ENCODE measurements at regions not wholly inside any gene's neighbourhood (a gene's known extent, or its start where the extent isn't known, plus 50 kb on each side); places are given as distances from the start of the nearest gene placed in this dataset.
A peak's percentile ranks its signal among the peaks of the same experiment; 100 is the strongest.

DNA sequence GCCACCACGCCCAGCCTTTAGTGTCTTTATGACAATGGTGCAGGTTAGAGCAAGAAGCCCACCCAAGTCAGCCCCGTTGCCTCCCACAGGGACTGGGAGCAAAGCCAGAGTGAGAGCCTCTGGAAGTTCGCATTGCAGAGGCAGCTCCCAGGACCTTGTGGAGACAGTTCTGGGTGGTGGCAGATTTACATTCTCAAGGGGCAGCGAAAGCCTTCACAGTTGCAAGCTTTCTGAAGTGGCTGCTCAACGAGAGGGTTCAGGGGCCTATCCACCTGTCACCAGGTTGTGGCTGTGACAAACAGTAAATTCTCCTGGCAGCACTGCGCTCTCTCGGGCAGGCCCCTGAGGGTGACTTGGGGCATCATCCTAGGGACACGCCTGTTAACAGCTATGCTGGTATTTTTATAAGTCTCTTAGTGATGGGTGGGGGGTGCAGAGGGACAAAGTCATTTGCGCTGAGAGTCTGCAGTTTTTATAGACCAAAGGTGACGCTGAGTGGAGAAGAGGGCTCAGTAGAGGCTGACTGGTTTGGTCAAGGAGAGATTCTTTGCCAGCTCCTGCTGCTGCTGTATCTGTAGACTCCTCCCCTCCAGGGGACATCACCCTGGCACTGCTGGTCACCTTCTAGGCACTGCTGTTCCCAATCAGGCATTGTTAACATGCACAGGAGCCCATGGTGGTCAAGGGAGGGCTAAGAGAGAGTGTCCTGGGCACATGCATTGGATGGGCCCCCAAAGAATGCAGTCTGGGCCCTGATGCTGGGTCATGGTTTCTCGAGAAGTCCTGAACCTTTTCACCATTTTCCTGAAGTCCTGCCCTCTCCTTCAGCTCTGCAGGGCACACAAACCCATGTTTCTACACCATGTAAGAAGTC, 57.5 kb upstream of the KLF13 start:
- WGBS, 2 experiments (ENCODE audit: insufficient coverage in 1 of 2, insufficient read length in 1 of 2) = 91 to 92% methylated on average over 10 to 11 of the region's 11 CpGs
- Mint-ChIP-seq H3K36me3 (ENCODE audit: low read depth) (no peaks in the 10 kb centered on the region), H3K4me1 (peaks cover 7% of the 10 kb centered on the region), H3K27me3 (ENCODE audit: insufficient read depth) (no peaks in the 10 kb centered on the region), H3K27ac (no peak overlapping the region), H3K9me3 (no peaks in the 10 kb centered on the region), H3K4me3 (no peak overlapping the region)
- no peaks in the 10 kb centered on the region for H3K9me3 ChIP-seq (ENCODE audit: control insufficient read depth, low read length)
- no peak overlapping the region for H3K9ac ChIP-seq (ENCODE audit: extremely low read depth, low read length, poor library complexity, severe bottlenecking)
- no peaks in the 10 kb centered on the region for H3K27me3 ChIP-seq (ENCODE audit: control insufficient read depth, insufficient read depth, low read length, poor library complexity, severe bottlenecking)
- peaks cover 3% of the 10 kb centered on the region for H3K4me1 ChIP-seq (ENCODE audit: control insufficient read depth, insufficient read depth, low read length)
- no peaks in the 10 kb centered on the region for H3K36me3 ChIP-seq (ENCODE audit: control insufficient read depth, insufficient read depth, low read length)
- H3K4me3 ChIP-seq (ENCODE audit: low read length) = no peak overlapping the region
- DNase-seq = peak; percentile 31
- no peak overlapping the region for H3K27ac ChIP-seq (ENCODE audit: low read depth, low read length)
- TF ChIP-seq CTCF (conservative IDR thresholded peaks at IDR 0.05) = no peak

GRCh38 chr15:31269816-31270575, 56.6 kb upstream of the KLF13 start:
- Histone ChIP-seq H3K27me3 (ENCODE audit: control insufficient read depth, insufficient read depth, low read length, poor library complexity, severe bottlenecking) (no peaks in the 10 kb centered on the region), H3K36me3 (ENCODE audit: control insufficient read depth, insufficient read depth, low read length) (no peaks in the 10 kb centered on the region), H3K27ac (ENCODE audit: low read depth, low read length) (no peak overlapping the region), H3K4me3 (ENCODE audit: low read length) (no peak overlapping the region), H3K4me1 (ENCODE audit: control insufficient read depth, insufficient read depth, low read length) (peaks cover 3% of the 10 kb centered on the region), H3K9ac (ENCODE audit: extremely low read depth, low read length, poor library complexity, severe bottlenecking) (no peak overlapping the region), H3K9me3 (ENCODE audit: control insufficient read depth, low read length) (no peaks in the 10 kb centered on the region)
- Mint-ChIP-seq H3K36me3 (ENCODE audit: low read depth) (no peaks in the 10 kb centered on the region), H3K9me3 (no peaks in the 10 kb centered on the region), H3K27me3 (ENCODE audit: insufficient read depth) (no peaks in the 10 kb centered on the region), H3K27ac (peak overlapping the region; percentile 44), H3K4me3 (no peak overlapping the region), H3K4me1 (peaks cover 7% of the 10 kb centered on the region)
- WGBS, 2 experiments (ENCODE audit: insufficient coverage in 1 of 2, insufficient read length in 1 of 2) = 87 to 93% methylated on average over 5 of the region's 5 CpGs
- no peak for TF ChIP-seq CTCF (conservative IDR thresholded peaks at IDR 0.05)
- no peak for DNase-seq

DNA sequence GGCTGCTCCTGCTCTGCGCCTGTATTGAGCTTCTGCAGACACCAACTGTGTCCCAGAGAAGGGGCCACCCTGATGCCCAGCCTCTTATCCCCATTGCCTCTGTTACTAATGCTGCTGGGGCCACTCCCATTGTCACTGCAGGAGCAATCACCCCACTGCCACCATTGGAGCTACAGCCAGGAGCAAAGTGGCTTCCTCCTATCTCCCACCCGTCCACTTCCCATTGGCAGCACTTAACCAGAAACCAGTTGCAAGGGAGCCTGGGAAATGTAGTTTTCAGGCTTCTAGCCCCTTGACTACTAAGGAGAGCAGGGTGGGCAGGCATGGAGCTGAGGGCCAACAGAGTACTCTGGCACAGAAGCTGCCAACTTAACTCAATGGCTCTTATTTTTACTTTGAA, 55.9 kb upstream of the KLF13 start:
- Mint-ChIP-seq H3K27me3 (ENCODE audit: insufficient read depth) (no peaks in the 10 kb centered on the region), H3K4me1 (peaks cover 3% of the 10 kb centered on the region), H3K27ac (no peak overlapping the region), H3K36me3 (ENCODE audit: low read depth) (no peaks in the 10 kb centered on the region), H3K4me3 (no peak overlapping the region), H3K9me3 (no peaks in the 10 kb centered on the region)
- peak; percentile 84 for DNase-seq
- H3K4me1 ChIP-seq (ENCODE audit: control insufficient read depth, insufficient read depth, low read length) = no peaks in the 10 kb centered on the region
- H3K36me3 ChIP-seq (ENCODE audit: control insufficient read depth, insufficient read depth, low read length) = no peaks in the 10 kb centered on the region
- H3K9ac ChIP-seq (ENCODE audit: extremely low read depth, low read length, poor library complexity, severe bottlenecking) = no peak overlapping the region
- no peaks in the 10 kb centered on the region for H3K27me3 ChIP-seq (ENCODE audit: control insufficient read depth, insufficient read depth, low read length, poor library complexity, severe bottlenecking)
- no peak overlapping the region for H3K4me3 ChIP-seq (ENCODE audit: low read length)
- whole genome bisulfite sequencing, 2 experiments (ENCODE audit: insufficient coverage in 1 of 2, insufficient read length in 1 of 2) = 79 to 100% methylated on average over 2 of the region's 2 CpGs
- H3K9me3 ChIP-seq (ENCODE audit: control insufficient read depth, low read length) = no peaks in the 10 kb centered on the region
- no peak overlapping the region for H3K27ac ChIP-seq (ENCODE audit: low read depth, low read length)
- TF ChIP-seq CTCF (conservative IDR thresholded peaks at IDR 0.05) = no peak

Data from endodermal cell (in vitro differentiated cells).